SK-N-SH (cell line): ENCODE measurements at regions not wholly inside any gene's neighbourhood (a gene's known extent, or its start where the extent isn't known, plus 50 kb on each side); places are given as distances from the start of the nearest gene placed in this dataset.

Experiments used
- CTCF ChIA-PET: fragments of 300-600, 350-600 bp; formaldehyde crosslinking; extraction: SDS; loops from one replicate; lab custom pipeline; 2021; lab: Yijun Ruan, JAX
- POLR2A ChIA-PET: fragments of 350-600 bp; sonication (Branson Sonifier 250); formaldehyde crosslinking; extraction: SDS; loops from one replicate; lab custom pipeline; 2020; ENCODE audit warnings: antibody characterized with exemption, inconsistent platforms; lab: Yijun Ruan, JAX
- DNase-seq: peaks from one replicate; pipeline ENCODE4 v3.0.0; 2012
- H2AFZ ChIP-seq: fragments of 200-600 bp; sonication (generic); 2 replicates; pipeline ENCODE4 v1.8.1; 2016; ENCODE audit warnings: antibody characterized with exemption, mild to moderate bottlenecking, low read depth
- H3F3A ChIP-seq: fragments of 200-600 bp; sonication (generic); replicated peaks from 2 replicates; pipeline ENCODE3; 2016; ENCODE audit warnings: antibody characterized with exemption, mild to moderate bottlenecking; ENCODE audit not compliant: insufficient read depth
- H3K27ac ChIP-seq, 2 experiments: fragments of 200-500 bp in 1 of 2; fragments of 200-600 bp in 1 of 2; sonication (Bioruptor generic) in 1 of 2; sonication (generic), shearing (Covaris generic) in 1 of 2; 2 replicates each; pipeline versions ENCODE4 v1.5.1 to v1.6.1; 2014 to 2016; ENCODE audit warnings: low read depth in 2 of 2, inconsistent platforms in 1 of 2, low read length in 1 of 2, mild to moderate bottlenecking in 1 of 2, mixed read lengths in 1 of 2
- H3K27me3 ChIP-seq: fragments of 200-600 bp; sonication (generic), shearing (Covaris generic); 2 replicates; pipeline ENCODE4 v1.6.1; 2016; ENCODE audit warnings: mixed run types; ENCODE audit not compliant: insufficient read depth
- H3K36me3 ChIP-seq, 2 experiments: fragments of 200-500 bp in 1 of 2; fragments of 200-600 bp in 1 of 2; sonication (Bioruptor generic) in 1 of 2; sonication (generic) in 1 of 2; replicated peaks in 1 of 2; 2 replicates each; pipeline versions ENCODE3 to v1.5.1; 2014 to 2016; ENCODE audit warnings: low read length in 1 of 2, mild to moderate bottlenecking in 1 of 2; ENCODE audit not compliant: insufficient read depth in 2 of 2, control insufficient read depth in 1 of 2
- H3K4me1 ChIP-seq, 2 experiments: fragments of 200-500 bp in 1 of 2; fragments of 200-600 bp in 1 of 2; sonication (Bioruptor generic) in 1 of 2; sonication (generic), shearing (Covaris generic) in 1 of 2; 2 replicates each; pipeline versions ENCODE4 v1.5.1 to v1.6.1; 2014 to 2016; ENCODE audit warnings: low read depth in 1 of 2, low read length in 1 of 2, mixed run types in 1 of 2; ENCODE audit not compliant: insufficient read depth in 2 of 2, control insufficient read depth in 1 of 2
- H3K4me2 ChIP-seq: fragments of 200-600 bp; sonication (generic), shearing (Covaris generic); 2 replicates; pipeline ENCODE4 v1.6.1; 2017; ENCODE audit warnings: mixed run types
- H3K4me3 ChIP-seq, 2 experiments: fragments of 200-500 bp in 1 of 2; fragments of 200-600 bp in 1 of 2; sonication (Bioruptor generic) in 1 of 2; sonication (generic), shearing (Covaris generic) in 1 of 2; 2 replicates each; pipeline versions ENCODE4 v1.5.1 to v1.8.1; 2014 to 2016; ENCODE audit warnings: low read depth in 2 of 2, inconsistent platforms in 1 of 2, low read length in 1 of 2, mild to moderate bottlenecking in 1 of 2, mixed read lengths in 1 of 2, moderate library complexity in 1 of 2
- H3K79me2 ChIP-seq: fragments of 200-600 bp; sonication (generic); 2 replicates; pipeline ENCODE4 v1.8.1; 2017; ENCODE audit warnings: mild to moderate bottlenecking; ENCODE audit not compliant: insufficient read depth
- H3K9ac ChIP-seq: fragments of 200-600 bp; sonication (generic); 2 replicates; pipeline ENCODE4 v1.6.1; 2017; ENCODE audit warnings: mixed run types
- H3K9me2 ChIP-seq: fragments of 200-600 bp; sonication (generic); 2 replicates; pipeline ENCODE4 v1.6.1; 2017; ENCODE audit warnings: mixed run types
- H3K9me3 ChIP-seq: fragments of 200-600 bp; sonication (generic); 2 replicates; pipeline ENCODE4 v1.6.1; 2017; ENCODE audit warnings: mixed run types, mild to moderate bottlenecking, moderate library complexity
- H4K20me1 ChIP-seq: fragments of 200-600 bp; sonication (generic); 2 replicates; pipeline ENCODE4 v1.6.1; 2017; ENCODE audit warnings: mild to moderate bottlenecking, mixed run types; ENCODE audit not compliant: insufficient read depth
- GABPA ChIP-seq: IDR thresholded peaks from 2 replicates; pipeline ENCODE4 v1.4.0; 2012; ENCODE audit warnings: low read depth, mild to moderate bottlenecking
- GATA2 ChIP-seq: sonication (generic); formaldehyde crosslinking; IDR thresholded peaks from 2 replicates; pipeline ENCODE4 v1.5.0; 2020; ENCODE audit warnings: mild to moderate bottlenecking, missing genetic modification reagents
- IRF3 ChIP-seq: fragments of 150-350 bp; IDR thresholded peaks from 2 replicates; pipeline ENCODE4 v1.6.1; 2016; ENCODE audit warnings: mild to moderate bottlenecking, low read depth, low read length
- MXI1 ChIP-seq: IDR thresholded peaks from 2 replicates; pipeline ENCODE4 v1.6.1; 2012; ENCODE audit warnings: mild to moderate bottlenecking, low read depth, low read length, improper control_type of control experiment
- NRF1 ChIP-seq: IDR thresholded peaks from 2 replicates; pipeline ENCODE4 v1.6.1; 2012; ENCODE audit warnings: low read depth, mild to moderate bottlenecking, low read length
- POLR2AphosphoS5 ChIP-seq: IDR thresholded peaks from 2 replicates; pipeline ENCODE4 v1.6.1; 2012; ENCODE audit warnings: low read depth, low read length
- RAD21 ChIP-seq: IDR thresholded peaks from 2 replicates; pipeline ENCODE4 v1.6.1; 2012; ENCODE audit warnings: mild to moderate bottlenecking, low read length
- RCOR1 ChIP-seq: fragments of 150-350 bp; IDR thresholded peaks from 2 replicates; pipeline ENCODE4 v1.6.1; 2017; ENCODE audit warnings: antibody characterized with exemption, low read length
- REST ChIP-seq: IDR thresholded peaks from 2 replicates; pipeline ENCODE4 v1.6.1; 2012; ENCODE audit warnings: mild to moderate bottlenecking, low read depth, low read length, moderate library complexity
- RFX5 ChIP-seq: IDR thresholded peaks from 2 replicates; pipeline ENCODE4 v1.6.1; 2012; ENCODE audit warnings: mild to moderate bottlenecking, improper control_type of control experiment, low read length
- TAF1 ChIP-seq: IDR thresholded peaks from 2 replicates; pipeline ENCODE4 v1.6.1; 2012; ENCODE audit warnings: low read depth, mild to moderate bottlenecking, low read length, moderate library complexity, borderline replicate concordance
- TEAD4 ChIP-seq: IDR thresholded peaks from 2 replicates; pipeline ENCODE4 v1.4.0; 2012; ENCODE audit warnings: mild to moderate bottlenecking, borderline replicate concordance; ENCODE audit not compliant: insufficient read depth
- YY1 ChIP-seq: IDR thresholded peaks from 2 replicates; pipeline ENCODE4 v1.4.0; 2012; ENCODE audit warnings: low read depth, mild to moderate bottlenecking
- WGBS: methylation state at CpG from one replicate; pipeline ENCODE4 v1.1.6; 2017; ENCODE audit warnings: low lambda C conversion rate; 5-methylcytosine and 5-hydroxymethylcytosine counted together

GRCh38 chr17:10899281-10899680, 61.4 kb upstream of the PIRT start:
- H3K79me2 ChIP-seq = no peaks in the 10 kb centered on the region
- no peak overlapping the region for H3K27ac ChIP-seq
- no peaks in the 10 kb centered on the region for H4K20me1 ChIP-seq
- TF ChIP-seq TEAD4 (no peak), RCOR1 (no peak), RAD21 (no peak), RFX5 (no peak), NRF1 (no peak), GATA2 (no peak), REST (no peak), IRF3 (no peak), TAF1 (no peak), POLR2AphosphoS5 (no peak), YY1 (no peak), GABPA (no peak)
- H2AFZ ChIP-seq = no peak overlapping the region
- DNase-seq = no peak
- H3K4me2 ChIP-seq = no peak overlapping the region
- no peaks in the 10 kb centered on the region for H3K36me3 ChIP-seq
- POLR2A ChIA-PET = no interaction called here
- no peak overlapping the region for H3K4me3 ChIP-seq
- no peaks in the 10 kb centered on the region for H3K27me3 ChIP-seq
- H3F3A ChIP-seq = no peaks in the 10 kb centered on the region
- no peaks in the 10 kb centered on the region for H3K9me3 ChIP-seq
- H3K9me2 ChIP-seq = no peaks in the 10 kb centered on the region
- no peaks in the 10 kb centered on the region for H3K4me1 ChIP-seq
- CTCF ChIA-PET = no interaction called here
- no peak overlapping the region for H3K9ac ChIP-seq

- CTCF ChIA-PET = no interaction called here
These were observed 56.3 kb upstream of the PIRT start for GRCh38 chr17:10894220-10894619.

More at GRCh38 chr17:10894220-10894619, 56.3 kb upstream of the PIRT start:
- H3K4me3 ChIP-seq = no peak overlapping the region
- no peak overlapping the region for H3K27ac ChIP-seq
- 4% methylated on average over 2 of the region's 2 CpGs for WGBS
- POLR2A ChIA-PET = no interaction called here
- DNase-seq = no peak
- H3K4me2 ChIP-seq = no peak overlapping the region
- H3K9me3 ChIP-seq = no peaks in the 10 kb centered on the region
- no peaks in the 10 kb centered on the region for H3F3A ChIP-seq
- H3K79me2 ChIP-seq = no peaks in the 10 kb centered on the region
- TF ChIP-seq REST (no peak), POLR2AphosphoS5 (no peak), GABPA (no peak), MXI1 (no peak)
- H3K36me3 ChIP-seq = no peaks in the 10 kb centered on the region
- H2AFZ ChIP-seq = no peak overlapping the region
- no peaks in the 10 kb centered on the region for H3K27me3 ChIP-seq
- no peak overlapping the region for H3K9ac ChIP-seq
- no peaks in the 10 kb centered on the region for H3K9me2 ChIP-seq
- H4K20me1 ChIP-seq = no peaks in the 10 kb centered on the region
- no peaks in the 10 kb centered on the region for H3K4me1 ChIP-seq
